ENCODE measurements at regions not wholly inside any gene's neighbourhood (a gene's known extent, or its start where the extent isn't known, plus 50 kb on each side); places are given as distances from the start of the nearest gene placed in this dataset.

GRCh38 chr2:217142649-217143266, 282.9 kb upstream of the TNP1 start:
- TF ChIP-seq POLR2AphosphoS5 (IDR thresholded peaks at IDR 0.05; ENCODE audit: low read depth, low read length) (no peak), TAF1 (IDR thresholded peaks at IDR 0.05; ENCODE audit: low read depth, low read length) (no peak)
